RWPE1 (cell line): ENCODE measurements at regions not wholly inside any gene's neighbourhood (a gene's known extent, or its start where the extent isn't known, plus 50 kb on each side); places are given as distances from the start of the nearest gene placed in this dataset.
"Not testable (repeated sequence)": the region's sequence is repeated elsewhere in the genome, so short reads cannot be mapped to it uniquely, and the experiment has no call there.

Experiments used
- CTCF ChIA-PET: fragments of 350-600 bp; sonication (Branson Sonifier 250); formaldehyde crosslinking; extraction: SDS; loops from one replicate; lab custom pipeline; 2021; lab: Yijun Ruan, JAX
- POLR2A ChIA-PET: fragments of 400-600 bp; formaldehyde crosslinking; extraction: SDS; loops from one replicate; lab custom pipeline; 2020; ENCODE audit warnings: antibody characterized with exemption; ENCODE audit not compliant: low non-redundant PET; lab: Yijun Ruan, JAX
- DNase-seq: peaks from one replicate; pipeline ENCODE4 v3.0.0; 2012; ENCODE audit warnings: low spot score
- H3K27ac ChIP-seq: fragments of 450-650 bp; 2 replicates; pipeline ENCODE4 v1.5.1; 2017
- CTCF ChIP-seq: fragments of 450-650 bp; conservative IDR thresholded peaks from 2 replicates; pipeline ENCODE4 v1.5.1; 2017; ENCODE audit warnings: low read depth, mild to moderate bottlenecking

GRCh38 chr3:78101384-78101783 lies 1061.5 kb downstream of the ROBO2 start:
- no peak for DNase-seq
- ChIA-PET POLR2A (no interaction called here), CTCF (no interaction called here)
- TF ChIP-seq CTCF = no peak
- H3K27ac ChIP-seq = no peak overlapping the region

GRCh38 chr3:78108269-78108961 lies 1068.5 kb downstream of the ROBO2 start:
- DNase-seq, POLR2A ChIA-PET, H3K27ac ChIP-seq: not testable (repeated sequence)
- CTCF ChIA-PET = interaction anchor here (0.7 kb wide), 1 partner anchor 657 kb away, joined by 3 read pairs; no protein-coding TSS in a partner anchor

- TF ChIP-seq CTCF = no peak
- POLR2A ChIA-PET = no interaction called here
- H3K27ac ChIP-seq = no peak overlapping the region
- CTCF ChIA-PET = no interaction called here
- no peak for DNase-seq
Measured at GRCh38 chr3:78112291-78113010, 1072.6 kb downstream of the ROBO2 start.

- H3K27ac ChIP-seq = no peak overlapping the region
- ChIA-PET CTCF (no interaction called here), POLR2A (no interaction called here)
- TF ChIP-seq CTCF = no peak
- no peak for DNase-seq
Measured at GRCh38 chr3:78115983-78116382, 1076.1 kb downstream of the ROBO2 start.

- no peak overlapping the region for H3K27ac ChIP-seq
- TF ChIP-seq CTCF = no peak
- DNase-seq = no peak
- ChIA-PET CTCF (no interaction called here), POLR2A (no interaction called here)
Measured at GRCh38 chr3:78116874-78117273, 1077.0 kb downstream of the ROBO2 start.

GRCh38 chr3:78123058-78123457 lies 1083.2 kb downstream of the ROBO2 start:
- CTCF ChIA-PET = no interaction called here
- no peak overlapping the region for H3K27ac ChIP-seq
- DNase-seq = no peak
- POLR2A ChIA-PET = no interaction called here
- no peak for TF ChIP-seq CTCF

GRCh38 chr3:78129707-78130106 lies 1089.8 kb downstream of the ROBO2 start:
- H3K27ac ChIP-seq = no peak overlapping the region
- ChIA-PET CTCF (no interaction called here), POLR2A (no interaction called here)
- no peak for TF ChIP-seq CTCF
- DNase-seq = no peak
